HG03558 (cell line): ENCODE measurements at regions not wholly inside any gene's neighbourhood (a gene's known extent, or its start where the extent isn't known, plus 50 kb on each side); places are given as distances from the start of the nearest gene placed in this dataset.
"Not testable (repeated sequence)": the region's sequence is repeated elsewhere in the genome, so short reads cannot be mapped to it uniquely, and the experiment has no call there.

Source experiments
- ATAC-seq: cut with Tn5 transposase; IDR thresholded peaks from one replicate; pipeline ENCODE4 v1.9.1; 2021; ENCODE audit warnings: moderate number of reproducible peaks; ENCODE audit not compliant: unreplicated experiment; ENCODE audit errors: extremely low read depth

DNA sequence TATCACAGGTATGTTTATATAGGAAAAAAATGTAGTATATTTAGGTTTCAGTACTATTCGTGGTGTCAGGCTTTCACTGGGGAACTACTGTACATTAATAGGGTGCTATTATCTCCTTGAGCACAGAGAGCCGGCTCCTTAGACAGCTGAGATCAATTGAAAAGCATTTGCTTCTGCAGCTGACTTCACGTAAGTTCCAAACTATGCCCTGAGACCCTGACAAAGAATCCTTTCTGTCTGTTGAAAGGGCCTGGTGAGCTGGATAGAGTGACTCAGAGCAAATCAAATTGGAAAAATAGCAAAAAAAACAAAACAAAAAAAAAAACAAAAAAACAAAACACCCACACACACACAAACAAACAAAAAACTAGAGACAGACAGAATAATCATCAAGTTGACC, 652.0 kb downstream of the MTRR start:
- ATAC-seq: no peak

- ATAC-seq: no peak
These were observed 653.0 kb downstream of the MTRR start for GRCh38 chr5:8521991-8522390.

DNA sequence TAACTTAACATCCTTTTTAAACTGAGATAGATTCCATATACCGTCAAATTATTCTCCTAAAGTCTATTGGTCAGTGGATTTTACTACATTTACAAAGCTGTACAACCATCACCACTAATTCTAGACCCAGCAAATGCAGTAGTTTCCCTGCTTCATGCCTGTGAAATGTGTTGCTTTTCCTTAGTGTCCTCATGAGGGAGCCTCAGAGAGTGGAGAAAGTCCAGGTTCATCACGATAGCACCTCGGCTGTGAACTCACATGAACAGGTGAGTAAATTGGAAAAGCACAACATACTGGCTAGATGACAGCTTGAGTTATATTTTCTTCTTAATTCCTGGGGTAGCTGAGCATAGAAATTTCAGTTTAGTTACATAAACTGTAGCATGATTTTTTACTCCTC, 653.7 kb downstream of the MTRR start:
- ATAC-seq: no peak

DNA sequence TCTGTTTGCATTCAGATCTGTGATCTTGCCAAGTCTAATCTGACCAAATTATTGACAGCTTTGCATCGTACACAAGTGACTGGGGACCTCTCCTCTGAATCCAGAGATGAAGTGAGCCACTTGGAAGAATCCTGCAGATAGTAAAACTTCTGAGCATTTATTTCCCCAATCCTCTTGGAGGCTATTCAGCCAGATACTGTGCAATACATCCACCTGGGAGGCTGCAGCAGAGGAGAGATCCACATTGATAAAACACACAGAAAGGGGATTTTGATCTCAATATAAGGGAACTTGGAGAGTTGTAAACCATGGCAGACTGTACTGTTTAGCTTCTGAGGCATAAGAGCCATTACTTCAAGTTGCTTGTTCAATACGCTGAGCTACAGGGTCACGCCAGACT, 654.6 kb downstream of the MTRR start:
- no peak for ATAC-seq

DNA sequence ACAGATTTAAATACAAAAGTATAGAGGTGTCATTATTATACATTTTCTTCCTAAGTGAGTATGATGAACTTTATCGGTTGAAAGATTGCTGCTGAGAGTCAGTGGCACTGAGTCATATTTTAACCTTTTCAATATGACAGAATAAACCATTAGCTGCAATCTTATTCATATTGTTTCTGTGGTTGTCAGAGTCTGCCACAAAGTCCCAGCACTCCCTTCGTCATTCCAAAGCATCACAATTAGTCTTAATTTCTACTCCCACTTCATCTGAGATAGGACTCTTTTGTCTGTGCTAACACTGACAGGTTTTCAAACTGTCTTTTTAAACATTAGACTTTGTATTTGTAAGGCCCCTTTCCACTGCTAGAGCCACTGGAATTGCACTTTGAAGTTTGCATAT, 656.9 kb downstream of the MTRR start:
- ATAC-seq: no peak

GRCh38 chr5:8528106-8528505, 659.2 kb downstream of the MTRR start:
- no peak for ATAC-seq

DNA sequence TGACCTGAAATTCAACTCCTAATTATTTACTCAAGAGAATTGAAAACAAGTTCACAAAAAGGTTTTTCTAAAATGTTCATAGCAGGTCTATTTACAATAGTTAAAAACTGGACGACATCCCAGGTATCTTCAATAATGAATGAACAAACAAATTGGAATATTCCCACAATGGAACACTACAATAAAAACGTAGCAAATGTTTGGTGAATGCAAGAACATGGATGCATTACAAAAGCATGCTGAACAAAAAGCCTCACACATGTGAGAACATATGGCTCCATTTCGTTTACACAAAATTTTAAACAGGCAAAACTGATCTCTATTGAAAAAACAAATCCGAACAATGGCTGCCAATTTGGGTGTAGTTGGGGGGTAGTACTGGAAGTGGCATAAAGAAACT, 669.9 kb downstream of the MTRR start:
- ATAC-seq: no peak

DNA sequence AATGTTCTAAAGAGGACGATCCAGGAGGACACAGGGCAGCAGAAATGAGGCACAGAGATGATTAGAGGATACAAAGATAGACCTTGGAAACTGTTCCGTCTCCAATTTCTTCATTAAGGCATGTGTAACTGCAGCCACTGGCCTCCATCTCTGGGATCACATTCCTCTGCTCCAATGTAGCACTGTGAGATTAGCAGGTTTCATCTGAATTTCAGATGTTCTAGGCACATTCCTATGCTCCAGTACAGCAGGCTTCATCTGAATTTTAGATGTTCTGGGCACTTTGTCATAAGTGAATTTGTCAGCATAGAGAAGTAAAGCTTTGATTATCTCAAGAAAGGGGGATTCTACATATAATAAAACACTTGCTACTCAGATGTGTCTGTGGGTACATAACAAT, 671.4 kb downstream of the MTRR start:
- no peak for ATAC-seq

DNA sequence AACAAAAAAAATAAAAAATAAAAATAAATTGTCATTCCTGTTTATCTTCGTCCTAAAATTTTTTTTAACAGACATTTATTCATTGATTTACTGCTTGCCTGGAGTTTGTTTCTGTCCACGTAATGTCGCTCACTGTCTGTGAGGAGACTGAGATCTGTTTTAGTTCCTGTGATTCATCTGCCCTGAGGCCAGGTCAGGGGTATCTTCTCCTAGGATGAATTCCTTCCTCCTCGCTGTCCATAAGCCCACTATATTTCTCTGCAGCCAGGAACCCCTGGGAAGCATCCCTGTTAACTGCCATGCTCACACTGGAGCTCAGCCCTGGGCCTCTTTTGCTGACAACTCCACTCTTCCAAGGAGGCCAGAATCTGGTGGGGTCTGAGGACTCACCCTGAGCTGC, 682.0 kb downstream of the MTRR start:
- ATAC-seq: no peak

- ATAC-seq: no peak
These were observed 684.4 kb downstream of the MTRR start for GRCh38 chr5:8553364-8553763.

- ATAC-seq: no peak
These were observed 688.8 kb downstream of the MTRR start for GRCh38 chr5:8557728-8558127.

- ATAC-seq: no peak
These were observed 691.8 kb downstream of the MTRR start for GRCh38 chr5:8560776-8561175.

GRCh38 chr5:8561224-8561840, 692.4 kb downstream of the MTRR start:
- ATAC-seq: no peak

- ATAC-seq: no peak
These were observed 692.9 kb downstream of the MTRR start for GRCh38 chr5:8561854-8562253.

- not testable (repeated sequence) for ATAC-seq
These were observed 694.6 kb downstream of the MTRR start for GRCh38 chr5:8563540-8563939.

- ATAC-seq: no peak
These were observed 699.9 kb downstream of the MTRR start for GRCh38 chr5:8568858-8569257.

DNA sequence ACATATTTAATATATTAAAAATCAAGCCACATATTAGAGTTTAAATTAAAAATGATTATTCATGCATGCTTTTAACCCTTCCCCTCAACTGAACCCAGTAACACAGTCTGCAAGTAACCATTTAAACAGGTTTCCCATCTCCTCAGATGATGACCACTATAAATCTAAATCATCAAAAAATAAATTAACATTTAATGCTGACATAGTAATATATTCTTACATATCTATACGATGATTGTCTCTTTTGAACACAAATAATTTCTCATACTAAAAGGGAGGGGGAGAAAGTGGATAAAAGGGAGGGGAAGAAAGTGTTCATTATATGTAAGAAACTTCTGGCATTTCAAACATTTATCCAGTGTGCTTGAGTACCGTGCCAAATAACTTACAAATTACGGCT, 701.6 kb downstream of the MTRR start:
- ATAC-seq: no peak

DNA sequence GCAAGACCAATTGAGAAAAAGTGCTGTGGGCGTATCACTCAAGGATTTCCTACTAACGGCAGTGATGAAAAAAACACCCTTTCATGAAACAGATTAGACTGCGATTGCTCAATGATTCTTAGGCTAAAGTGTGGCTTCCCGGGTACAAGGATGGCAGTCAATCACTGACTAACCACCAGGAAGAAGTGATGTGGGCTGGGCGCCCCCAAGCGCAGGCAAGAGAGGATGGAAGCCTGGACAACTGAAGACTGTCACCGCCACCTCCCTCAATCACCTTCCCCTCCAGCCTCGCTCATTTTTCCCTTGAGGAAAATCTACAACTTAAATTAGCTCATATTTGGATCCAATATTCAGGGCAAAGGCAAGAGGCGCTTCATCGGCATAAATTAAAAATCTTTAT, 707.2 kb downstream of the MTRR start:
- no peak for ATAC-seq

GRCh38 chr5:8577792-8578191, 708.8 kb downstream of the MTRR start:
- no peak for ATAC-seq

- ATAC-seq: no peak
These were observed 711.4 kb downstream of the MTRR start for GRCh38 chr5:8580298-8580697.

GRCh38 chr5:8581047-8581446, 712.1 kb downstream of the MTRR start:
- ATAC-seq: no peak

DNA sequence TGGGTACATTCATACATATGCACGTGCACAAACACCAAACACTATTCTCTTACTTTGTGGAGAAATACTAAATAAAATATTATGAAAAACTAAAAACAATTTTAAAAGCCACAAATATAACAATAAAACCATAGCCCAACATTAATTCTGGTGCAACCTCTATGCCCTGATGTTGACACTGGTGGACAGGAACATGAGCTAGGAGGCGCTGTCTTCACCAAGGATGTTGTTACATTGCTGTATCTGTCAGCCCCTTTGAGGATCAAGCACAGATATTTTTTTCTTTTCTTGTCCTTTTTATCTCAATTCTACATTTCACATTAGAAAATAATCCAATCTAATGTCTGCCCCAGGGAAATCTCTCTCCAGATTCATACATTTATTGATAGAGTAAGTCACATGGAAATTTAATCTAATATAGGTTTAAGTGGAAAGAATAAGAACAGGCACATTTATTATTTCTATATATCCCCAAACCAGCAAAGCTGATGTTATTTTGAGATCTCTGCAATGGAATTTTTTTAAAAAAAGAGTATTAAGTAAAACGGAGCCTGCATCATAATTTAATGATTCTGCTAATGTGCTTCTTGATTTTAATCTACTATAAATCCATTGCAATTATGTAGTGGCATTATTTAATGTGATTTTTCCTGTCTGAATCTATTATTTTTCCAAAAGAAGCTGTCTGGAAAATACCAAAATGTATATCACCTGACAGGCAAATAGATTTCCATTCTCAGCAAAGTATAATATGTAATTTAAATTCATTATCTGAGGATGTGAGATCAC, 716.5 kb downstream of the MTRR start:
- ATAC-seq: no peak
